SK-N-SH treated with all-trans-retinoic acid at 6 μM for 48 hours (cell line): ENCODE measurements at regions not wholly inside any gene's neighbourhood (a gene's known extent, or its start where the extent isn't known, plus 50 kb on each side); places are given as distances from the start of the nearest gene placed in this dataset.

Source experiments
- ARNTL ChIP-seq: fragments of 450-650 bp; formaldehyde crosslinking; IDR thresholded peaks from 2 replicates; pipeline ENCODE4 v1.5.0; 2020; ENCODE audit warnings: low read depth, mild to moderate bottlenecking, moderate library complexity, borderline replicate concordance
- BACH2 ChIP-seq: fragments of 250-450 bp; sonication (Bioruptor Pico); IDR thresholded peaks from 2 replicates; pipeline ENCODE4 v1.9.0; 2021; ENCODE audit warnings: mild to moderate bottlenecking, borderline replicate concordance
- ESRRG ChIP-seq: fragments of 250-450 bp; sonication (Bioruptor Pico); IDR thresholded peaks from 2 replicates; pipeline ENCODE4 v1.6.1; 2021; ENCODE audit warnings: mild to moderate bottlenecking
- PATZ1 ChIP-seq: fragments of 250-450 bp; sonication (Bioruptor Pico); IDR thresholded peaks from 2 replicates; pipeline ENCODE4 v1.8.0; 2020; ENCODE audit warnings: mild to moderate bottlenecking, moderate library complexity, borderline replicate concordance
- RARB ChIP-seq: fragments of 250-450 bp; sonication (Bioruptor Pico); IDR thresholded peaks from 2 replicates; pipeline ENCODE4 v1.8.0; 2021; ENCODE audit warnings: mild to moderate bottlenecking, moderate library complexity
- ZNF70 ChIP-seq: fragments of 450-650 bp; formaldehyde crosslinking; IDR thresholded peaks from 2 replicates; pipeline ENCODE4 v1.5.0; 2020; ENCODE audit warnings: mild to moderate bottlenecking, moderate library complexity
- ZNF8 ChIP-seq: fragments of 450-650 bp; formaldehyde crosslinking; IDR thresholded peaks from 2 replicates; pipeline ENCODE4 v1.5.0; 2020; ENCODE audit warnings: mild to moderate bottlenecking, moderate library complexity

GRCh38 chr1:177890479-177890878 lies 79.4 kb downstream of the SEC16B start:
- TF ChIP-seq ARNTL: no peak
- TF ChIP-seq RARB (CRISPR knock-in tag): no peak
- TF ChIP-seq ZNF8 (CRISPR knock-in tag): no peak
- no peak for TF ChIP-seq ESRRG (CRISPR knock-in tag)
- TF ChIP-seq ZNF70 (CRISPR knock-in tag): no peak
- no peak for TF ChIP-seq BACH2 (CRISPR knock-in tag)
- TF ChIP-seq PATZ1: no peak
